ENCODE measurements at regions not wholly inside any gene's neighbourhood (a gene's known extent, or its start where the extent isn't known, plus 50 kb on each side); places are given as distances from the start of the nearest gene placed in this dataset.

DNA sequence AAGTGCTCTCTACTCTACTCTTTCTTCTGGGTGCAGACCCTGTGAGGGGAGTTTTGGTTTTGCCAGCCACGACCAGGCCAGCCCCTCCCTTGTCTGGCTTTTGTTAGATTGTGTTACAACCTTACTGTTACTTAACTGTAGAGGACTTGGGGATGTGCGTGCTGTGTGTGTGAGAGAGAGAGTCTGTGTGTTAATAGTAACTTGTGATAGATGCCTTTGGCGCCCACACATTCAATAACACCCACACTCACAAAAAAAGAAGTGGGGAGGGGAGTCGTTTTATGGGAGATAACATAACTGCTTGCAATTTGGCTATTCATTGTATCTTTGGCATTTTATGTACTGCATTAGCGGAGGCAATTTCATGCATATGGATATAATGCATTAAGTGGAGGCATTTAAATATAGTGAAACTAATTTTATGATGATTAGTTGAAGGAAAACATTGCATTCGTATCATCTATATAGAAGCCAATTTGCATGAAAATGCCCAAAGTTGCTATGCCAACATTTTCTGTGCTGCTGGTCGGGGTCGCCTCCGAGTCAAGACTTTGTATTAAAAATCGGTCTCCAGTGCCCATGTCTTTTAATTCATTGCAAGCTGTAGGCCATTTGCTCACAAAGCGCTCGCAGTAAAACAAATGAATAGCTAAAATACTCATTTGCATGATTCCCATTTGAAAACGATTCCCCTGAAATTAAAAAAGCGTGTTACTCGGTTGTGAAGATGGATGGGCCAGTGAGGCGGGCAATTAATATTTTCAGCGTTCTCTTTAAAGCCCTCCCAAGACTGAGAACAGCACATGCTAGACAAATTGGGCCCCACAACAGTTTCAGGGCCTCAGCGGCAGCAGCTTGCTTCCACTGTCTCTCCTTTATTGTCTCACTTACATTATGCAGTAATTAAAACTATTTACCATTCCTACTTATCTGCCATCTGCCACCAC is 158.5 kb upstream of the SMAD3 start:
- DNase-seq = no peak

DNA sequence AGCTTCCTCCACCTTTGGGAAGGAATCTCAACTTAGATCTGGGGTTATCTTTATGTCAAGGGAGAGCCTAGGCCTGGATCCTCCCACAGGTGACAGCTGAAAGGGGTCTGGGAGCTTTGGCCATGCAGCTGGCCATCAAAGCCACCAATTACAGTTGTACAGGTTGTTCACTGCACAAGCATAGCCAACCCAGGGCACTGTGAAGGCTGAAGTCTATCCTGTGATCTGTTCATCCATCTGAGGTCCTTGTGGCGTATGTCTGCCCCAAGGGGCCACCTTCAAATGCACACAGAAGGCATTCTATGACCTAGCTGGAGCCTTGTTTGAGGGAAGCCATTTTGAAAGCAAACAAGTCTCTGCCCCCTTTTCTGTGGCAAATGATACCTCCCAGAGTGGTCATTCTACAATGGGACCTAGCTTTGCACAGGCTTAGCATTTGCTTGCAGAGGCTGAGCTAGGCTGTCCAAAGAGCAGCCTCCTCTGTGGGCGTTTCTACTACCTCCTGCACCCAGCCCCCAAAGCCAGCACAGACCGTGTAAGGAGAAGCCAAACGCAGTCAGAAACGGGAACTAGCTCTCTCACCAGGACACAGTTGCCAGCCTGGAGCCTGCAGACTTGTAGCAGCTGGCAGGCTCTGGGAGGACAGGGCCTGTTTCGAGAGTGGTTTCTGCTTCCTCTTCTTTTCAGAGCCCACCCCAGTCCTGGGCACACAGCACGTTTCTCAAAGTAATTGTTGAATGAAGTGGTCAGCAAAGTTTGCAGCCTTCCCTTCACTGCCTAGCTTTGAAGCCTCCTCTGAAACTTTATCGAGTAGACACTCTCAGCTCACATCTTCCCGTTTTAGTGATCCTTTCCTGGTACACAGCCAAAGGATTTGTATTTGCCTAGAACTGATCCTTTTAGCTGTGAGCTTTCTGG is 157.3 kb upstream of the SMAD3 start:
- no peak for DNase-seq

DNA sequence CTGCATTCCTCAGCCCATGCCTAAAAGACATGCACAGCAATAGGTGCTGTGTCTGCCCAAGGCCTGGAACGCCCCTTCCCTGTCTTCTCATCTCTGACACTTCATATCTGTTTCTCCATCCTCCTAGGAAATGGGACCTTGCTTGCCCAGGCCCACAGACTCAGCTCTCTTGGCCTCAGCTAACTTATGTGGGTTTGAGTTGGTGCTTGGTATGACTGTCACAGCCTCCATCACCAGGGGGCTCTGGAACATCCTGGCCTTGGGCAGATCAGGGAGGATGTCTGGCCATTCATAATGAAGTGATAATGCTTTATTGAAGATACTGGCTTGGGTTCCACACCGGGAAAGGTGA is 156.7 kb upstream of the SMAD3 start:
- DNase-seq = no peak

DNA sequence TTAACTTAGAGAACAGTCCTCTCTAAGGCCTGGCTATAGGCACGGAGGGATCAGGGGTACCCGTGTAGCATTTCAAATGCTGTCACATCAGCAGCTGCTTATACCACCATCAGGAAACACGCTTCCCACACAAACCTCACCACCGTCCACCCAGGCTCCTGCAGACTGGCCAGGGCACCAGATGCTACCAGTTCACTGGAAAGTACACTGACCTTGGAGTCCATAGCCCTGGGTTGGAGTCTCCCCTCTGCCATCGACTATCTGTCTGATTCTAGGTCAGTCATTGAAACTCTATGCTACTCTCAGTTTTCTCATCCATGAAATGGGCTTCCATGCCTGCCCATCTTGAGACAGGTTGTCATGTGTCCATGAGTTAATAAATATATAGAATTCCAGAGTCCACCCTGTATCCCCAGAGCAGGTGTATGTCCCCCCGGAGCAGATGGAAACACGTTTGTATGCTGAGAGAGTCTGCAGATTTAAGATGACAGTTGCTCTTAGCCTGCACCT is 156.0 kb upstream of the SMAD3 start:
- DNase-seq = no peak

DNA sequence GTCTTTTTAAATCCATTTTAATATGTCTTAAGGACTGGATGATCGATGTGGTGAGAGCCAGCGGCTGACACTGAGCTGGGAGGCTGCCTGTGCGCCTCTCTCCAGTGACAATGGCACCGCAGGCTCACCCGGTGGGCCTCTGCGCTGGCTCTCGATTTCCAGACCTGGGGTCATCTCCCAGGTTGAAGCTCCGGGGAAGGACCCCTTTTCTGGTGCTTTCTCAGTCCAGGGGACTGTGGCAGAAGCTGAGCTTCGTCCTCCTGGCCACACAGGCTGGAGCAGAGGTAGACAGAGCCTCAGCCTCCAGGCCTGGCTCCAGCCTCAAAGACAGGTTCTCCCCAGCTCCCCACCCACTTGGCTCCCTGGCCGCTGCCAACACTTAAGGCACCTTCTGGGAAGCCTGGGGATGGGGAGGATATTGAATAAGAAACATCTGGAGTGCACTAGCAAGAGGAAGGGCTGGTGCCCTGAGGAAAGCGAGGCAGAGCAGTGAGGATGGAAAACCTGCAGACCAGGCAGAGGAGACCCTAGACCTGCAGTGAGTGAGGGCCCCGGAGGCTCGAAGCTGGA is 154.2 kb upstream of the SMAD3 start:
- DNase-seq = no peak

DNA sequence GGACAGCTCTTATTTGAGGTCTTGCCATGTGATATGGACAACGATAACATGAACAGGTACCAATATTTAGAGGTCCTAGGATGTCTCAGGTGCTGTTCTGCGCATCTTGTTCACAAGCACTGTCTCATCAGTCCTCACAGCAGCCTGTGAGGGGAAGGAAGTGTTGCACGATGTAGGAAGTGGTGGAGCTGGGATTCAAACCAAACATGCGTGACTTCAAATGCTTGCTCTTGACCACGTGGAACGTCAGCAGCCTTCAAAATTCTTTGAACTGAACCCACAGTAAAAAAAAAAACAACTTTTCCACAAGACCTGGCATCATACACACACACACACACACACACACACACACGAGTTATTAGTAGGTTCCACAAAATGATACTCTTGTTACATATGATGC is 153.4 kb upstream of the SMAD3 start:
- DNase-seq = no peak

DNA sequence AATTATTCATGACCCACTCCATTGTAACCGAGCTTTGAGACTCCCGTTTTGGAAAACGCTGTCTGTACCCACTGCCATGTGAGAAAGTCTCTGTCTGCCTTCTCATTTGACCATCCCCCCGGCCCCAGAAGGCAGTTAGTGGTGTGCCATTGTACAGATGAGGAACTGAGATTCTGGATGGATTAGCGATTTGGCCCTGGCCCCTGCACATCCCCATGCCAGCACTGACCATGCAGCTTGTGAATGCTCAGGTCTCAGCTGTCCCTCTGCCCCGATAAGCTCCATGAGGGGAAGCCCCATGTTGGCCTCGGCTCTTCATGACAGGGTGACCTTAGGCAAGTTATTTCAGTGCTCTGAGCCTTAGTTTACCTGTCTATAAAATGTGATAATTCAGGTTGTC is 153.0 kb upstream of the SMAD3 start:
- DNase-seq = no peak

DNA sequence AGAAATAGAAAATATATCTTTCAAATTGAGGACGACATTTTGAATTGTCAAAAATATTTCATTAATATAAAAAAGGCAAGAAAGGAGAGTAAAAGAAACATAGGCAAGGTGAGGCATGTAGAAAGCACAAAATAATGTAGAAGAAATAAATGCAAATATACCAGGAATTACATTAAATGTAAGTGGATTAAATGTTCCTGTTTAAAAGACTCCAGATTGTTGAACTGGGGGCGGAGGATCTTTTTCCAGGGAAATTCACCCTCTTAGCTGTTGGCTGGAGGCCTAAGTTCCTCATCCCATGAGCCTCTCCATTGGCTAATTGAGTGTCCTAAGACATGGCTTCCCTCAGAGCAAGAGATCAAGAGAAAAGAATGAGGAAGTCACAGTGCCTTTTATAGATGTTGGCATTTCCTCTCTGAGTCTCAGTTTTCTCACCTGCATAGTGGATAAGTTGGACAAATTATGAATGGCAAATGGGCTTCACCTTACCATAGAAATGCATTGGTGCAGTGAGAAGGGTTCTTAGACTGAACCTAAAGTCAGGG is 147.4 kb upstream of the SMAD3 start:
- DNase-seq = no peak

DNA sequence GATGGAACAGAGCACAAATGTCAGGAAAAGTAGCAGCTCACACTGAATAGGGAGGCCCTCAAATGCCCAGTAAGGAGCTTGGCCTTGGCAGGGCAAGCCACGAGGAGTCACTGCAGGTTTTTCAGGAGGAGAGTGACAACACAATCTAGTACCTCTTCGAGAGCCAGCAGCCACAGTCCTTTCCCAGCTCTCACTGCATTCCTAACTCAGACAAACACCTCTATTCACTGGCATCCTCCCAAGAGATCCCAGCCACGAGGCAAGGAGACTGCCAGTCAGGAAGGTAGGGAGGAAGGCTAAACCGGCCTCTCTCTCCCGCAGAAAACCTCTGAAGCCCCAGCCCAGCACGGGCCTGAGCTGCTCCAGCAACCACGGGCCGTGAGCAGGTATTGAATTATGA is 146.0 kb upstream of the SMAD3 start:
- DNase-seq = no peak

DNA sequence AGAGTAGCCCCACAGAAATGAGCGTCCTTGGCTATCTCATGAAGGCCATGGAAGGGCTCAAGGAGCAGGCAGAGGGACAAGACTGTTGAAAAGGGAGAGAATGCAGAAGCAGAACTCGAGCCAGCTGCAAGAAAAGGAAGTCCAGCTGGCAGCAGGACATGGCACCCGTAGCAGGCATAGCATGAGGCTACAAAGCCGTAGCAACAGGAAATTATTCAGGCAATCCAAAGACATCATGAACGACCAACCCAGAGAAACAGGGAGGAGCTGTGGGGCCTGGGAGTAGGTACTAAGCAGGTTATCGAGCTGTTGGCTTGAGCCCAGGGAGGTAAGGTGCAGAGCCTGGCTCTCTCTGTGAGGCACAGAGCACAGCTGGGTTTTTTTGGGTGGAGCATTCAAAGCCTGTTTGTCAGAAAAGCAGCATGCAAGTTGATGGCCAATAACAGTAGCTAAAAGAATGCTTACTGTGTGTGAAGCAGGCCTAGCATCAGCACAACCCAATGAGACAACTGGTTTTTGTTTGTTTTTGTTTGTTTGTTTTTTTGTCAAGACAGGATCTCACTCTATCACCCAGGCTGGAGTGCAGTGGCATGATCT is 144.0 kb upstream of the SMAD3 start:
- no peak for DNase-seq

DNA sequence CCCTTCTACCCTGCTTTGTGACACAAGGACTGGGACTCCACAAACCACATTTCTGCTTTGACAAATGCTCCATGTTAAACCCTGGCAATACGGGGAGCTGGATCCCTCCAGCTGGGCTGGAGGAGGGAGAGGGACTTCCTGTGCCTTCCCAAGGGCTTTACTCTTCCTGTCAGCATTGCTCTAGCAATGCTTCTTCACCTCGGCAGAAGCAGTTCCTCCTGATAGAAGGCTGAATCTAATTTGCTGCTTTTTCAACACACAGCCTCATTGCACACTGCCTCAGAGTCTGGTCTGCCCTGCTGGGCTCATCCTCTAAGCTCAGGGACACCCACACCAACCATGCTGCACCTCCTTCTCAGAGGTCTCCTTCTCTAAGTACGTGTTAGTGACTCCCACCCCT is 142.8 kb upstream of the SMAD3 start:
- DNase-seq = no peak

DNA sequence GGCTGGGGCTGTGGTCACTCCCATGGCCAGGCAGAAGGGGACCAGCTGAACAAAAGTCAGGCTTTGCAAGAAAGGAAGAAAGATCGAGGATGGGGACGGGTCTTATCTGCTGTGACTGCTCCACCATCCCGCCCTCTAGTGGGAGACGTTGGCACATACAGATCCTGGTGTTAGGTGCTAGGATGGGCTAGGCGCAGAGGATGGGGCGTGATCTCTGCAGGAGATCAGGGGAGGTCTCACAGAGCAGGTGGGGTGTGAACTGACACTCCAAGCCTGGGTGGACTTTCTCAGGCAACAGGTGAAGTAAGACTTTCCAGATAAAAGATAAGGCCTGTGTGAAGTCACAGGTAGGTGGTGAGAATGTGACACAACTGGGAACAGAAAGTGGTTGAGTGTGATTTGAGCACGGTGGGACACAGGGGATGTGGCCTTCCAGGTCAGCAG is 141.9 kb upstream of the SMAD3 start:
- no peak for DNase-seq

DNA sequence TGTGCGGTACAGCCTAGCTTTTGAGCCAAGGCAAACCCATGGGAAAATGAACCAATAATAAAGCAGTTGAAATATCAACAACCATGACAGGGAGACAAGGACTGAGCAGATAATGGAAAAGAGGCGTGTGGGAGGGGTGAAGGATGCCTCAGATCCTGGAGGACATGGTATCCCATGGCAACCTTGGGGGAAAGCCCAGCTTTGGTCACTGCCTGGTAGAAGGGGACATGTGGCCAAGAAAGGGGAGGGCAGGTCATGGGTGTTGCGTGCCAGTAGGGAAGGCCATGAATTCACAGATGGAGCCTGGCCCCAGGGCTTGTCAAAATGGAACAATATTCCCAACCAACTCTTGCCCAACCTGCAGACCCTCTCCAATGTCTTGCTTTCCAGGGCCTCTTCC is 140.5 kb upstream of the SMAD3 start:
- no peak for DNase-seq

DNA sequence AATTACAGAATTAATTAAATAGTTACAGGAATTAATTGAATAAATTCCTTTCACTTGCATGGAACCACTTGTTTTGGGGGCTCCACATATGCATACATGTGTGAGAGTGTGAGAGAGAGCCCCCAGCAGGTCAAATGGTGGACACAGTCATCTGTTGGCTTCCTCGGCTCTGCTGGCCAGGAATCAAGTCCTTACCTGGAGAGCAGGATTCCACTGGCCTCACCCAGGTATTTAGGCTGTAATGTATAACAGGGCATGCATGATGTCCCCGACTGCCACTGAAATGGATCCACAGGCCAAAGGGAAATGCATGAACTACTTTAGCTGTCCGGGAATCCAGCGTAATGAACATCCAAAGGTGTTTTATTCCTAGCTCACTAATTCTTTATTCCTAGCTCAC is 139.7 kb upstream of the SMAD3 start:
- no peak for DNase-seq

DNA sequence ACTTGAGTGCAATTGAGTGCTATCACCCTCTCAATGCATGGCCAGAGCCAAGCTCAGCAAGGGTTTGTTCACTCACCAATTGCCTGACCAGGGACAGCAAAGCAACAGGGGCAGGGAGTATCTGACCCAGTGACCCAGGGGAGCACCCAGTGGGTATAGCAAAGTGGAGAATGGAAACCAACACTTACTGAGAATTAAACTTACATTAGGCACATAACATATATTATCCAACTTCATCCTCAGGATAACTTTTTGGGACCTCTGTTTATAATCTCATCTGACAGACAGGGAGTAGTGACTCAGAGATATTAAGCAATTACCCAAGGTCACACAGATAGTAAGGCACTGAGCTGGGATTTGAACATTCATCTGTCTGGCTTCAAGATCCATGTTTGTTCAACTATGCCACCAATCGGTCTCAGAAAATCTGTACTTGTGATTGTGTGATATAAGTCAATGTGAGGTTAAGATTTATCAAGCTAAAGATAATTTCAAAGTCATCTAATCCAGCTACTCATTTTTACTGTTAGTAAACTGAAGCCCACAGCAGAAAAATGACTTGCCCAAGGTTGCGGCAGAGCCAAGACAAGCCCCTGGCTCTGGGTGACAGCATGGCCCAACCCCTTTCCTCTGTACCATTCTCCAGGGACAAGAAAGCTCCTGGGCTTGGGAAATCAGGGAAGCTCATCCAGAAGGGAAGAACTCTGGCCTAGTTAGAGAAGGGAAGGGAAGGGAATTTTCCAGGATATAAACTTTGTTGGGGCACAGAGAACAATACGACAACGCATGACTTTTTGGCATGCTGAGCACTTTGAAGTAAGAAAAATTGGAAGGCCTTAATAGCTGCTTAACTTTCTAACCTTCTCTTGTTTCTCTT is 138.0 kb upstream of the SMAD3 start:
- DNase-seq = no peak

DNA sequence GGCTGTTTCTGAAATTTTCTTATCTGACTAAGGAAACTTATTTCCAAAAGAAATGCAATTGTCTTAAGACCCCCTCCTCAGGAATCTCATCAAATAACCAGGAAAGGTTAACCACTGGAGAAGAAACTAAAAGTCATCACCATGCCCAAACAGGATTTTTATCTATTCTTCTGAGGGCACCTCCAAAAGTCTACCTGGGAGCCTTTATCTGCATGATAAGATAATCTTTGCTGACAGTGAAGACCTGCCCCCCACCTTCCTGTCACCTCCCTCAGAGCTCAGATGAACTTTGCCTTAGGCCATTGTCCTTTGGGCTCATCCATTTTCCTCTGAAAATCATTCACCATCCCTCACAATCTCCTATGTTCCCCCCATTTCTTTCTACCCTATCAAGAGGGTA is 137.3 kb upstream of the SMAD3 start:
- no peak for DNase-seq

DNA sequence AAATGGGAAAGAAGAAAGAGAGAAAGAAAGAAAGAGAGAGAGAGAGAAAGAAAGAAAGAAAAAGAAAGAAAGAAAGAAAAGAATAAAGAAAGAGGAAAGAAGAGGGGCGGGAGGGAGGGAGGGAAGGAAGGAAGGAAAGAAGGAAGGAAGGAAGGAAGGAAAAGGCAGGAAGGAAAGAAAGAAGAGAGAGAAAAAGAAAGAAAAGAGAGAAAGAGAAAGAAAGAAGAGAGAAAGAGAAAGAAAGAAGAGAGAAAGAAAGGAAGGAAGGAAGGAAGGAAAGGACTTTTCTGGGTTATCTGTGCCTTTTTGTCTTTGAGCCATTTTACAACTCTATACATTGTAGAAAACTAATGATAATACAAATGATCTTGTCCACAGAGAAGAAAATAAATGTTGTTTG is 136.6 kb upstream of the SMAD3 start:
- DNase-seq = no peak

DNA sequence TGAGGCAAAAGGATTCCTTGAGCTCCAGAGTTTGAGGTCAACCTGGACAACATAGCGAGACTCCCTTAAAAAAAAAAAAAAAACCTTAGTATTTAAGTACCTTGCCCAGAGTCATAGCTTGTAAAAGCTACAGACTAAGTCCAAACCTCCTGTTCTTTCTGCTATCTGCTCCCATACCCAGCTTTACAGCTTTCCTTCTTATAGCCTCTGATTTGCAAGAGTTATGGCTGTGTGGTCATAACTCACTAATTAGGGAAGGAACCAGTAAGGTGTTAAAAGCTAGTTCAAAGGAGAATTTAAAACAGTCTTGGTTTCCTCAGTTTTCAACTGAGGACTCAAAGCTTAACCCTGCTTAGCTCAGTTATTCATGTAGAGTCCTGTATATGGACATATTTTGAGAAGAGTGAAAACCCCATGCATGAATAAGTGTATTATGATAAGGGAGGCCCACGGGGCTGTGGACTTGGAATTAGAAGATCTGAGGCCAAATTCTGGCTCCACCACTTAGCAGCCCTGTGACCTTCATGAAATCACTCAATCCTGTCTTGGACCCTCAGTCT is 135.5 kb upstream of the SMAD3 start:
- DNase-seq = no peak

DNA sequence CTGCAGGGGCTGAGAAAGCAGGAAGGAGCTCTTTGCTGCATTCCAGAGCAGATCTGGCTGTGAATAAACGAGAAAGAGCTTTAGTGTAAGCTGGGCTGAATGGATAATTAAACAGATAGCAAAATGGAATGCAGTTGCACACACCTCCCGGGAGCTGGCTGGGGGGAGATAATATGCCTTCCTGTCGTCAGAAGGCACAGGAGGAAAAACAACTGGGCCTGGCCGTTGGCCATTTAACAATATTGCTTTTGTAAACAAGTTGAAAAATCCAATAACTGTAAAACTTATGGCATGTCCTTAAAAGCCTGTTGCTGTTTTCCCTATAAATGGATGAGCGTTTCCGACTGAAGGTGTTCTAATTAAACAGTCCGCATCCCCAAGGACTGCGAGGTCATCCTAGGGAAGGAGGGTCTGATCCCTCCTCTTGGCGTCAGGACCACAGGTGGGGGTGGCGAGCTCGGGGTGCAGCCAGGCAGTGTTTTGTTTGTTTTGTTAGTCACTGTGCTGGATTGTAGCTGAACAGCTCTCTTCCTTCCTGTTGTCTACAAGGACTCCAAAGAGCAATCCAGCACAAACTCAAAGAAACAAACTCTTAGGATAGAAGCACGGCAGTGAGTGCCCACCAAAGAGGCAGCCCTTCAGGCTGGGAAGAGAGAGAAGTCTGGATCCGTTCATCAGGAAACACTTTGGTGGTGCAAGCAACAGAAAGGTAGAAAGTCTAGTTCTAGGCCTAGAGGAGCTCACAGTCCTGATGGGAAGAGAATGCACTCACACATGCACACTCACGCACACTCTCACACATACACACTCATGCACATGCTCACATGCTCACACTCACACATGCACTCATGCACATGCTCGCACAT is 133.4 kb upstream of the SMAD3 start:
- no peak for DNase-seq

DNA sequence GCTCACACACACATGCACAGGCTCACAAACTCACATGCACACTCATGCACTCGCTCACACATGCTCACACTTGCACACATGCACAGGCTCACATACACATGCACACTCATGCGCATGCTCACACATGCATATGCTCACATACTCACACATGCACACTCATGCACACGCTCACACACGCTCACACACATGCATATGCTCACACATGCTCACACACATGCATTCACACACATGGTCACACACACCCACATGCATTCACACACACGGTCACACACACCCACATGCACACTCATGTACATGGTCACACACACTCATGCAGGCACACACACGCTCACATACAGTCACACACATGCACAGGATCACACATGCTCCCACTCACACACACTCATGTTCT is 132.8 kb upstream of the SMAD3 start:
- no peak for DNase-seq

Data from activated CD4-positive, CD25-positive, alpha-beta regulatory T cell treated with anti-CD3 and anti-CD28 coated beads, Interleukin-2, amount 50 U/mL, for 72 hours (primary cell).